ENCODE measurements at regions not wholly inside any gene's neighbourhood (a gene's known extent, or its start where the extent isn't known, plus 50 kb on each side); places are given as distances from the start of the nearest gene placed in this dataset.

DNA sequence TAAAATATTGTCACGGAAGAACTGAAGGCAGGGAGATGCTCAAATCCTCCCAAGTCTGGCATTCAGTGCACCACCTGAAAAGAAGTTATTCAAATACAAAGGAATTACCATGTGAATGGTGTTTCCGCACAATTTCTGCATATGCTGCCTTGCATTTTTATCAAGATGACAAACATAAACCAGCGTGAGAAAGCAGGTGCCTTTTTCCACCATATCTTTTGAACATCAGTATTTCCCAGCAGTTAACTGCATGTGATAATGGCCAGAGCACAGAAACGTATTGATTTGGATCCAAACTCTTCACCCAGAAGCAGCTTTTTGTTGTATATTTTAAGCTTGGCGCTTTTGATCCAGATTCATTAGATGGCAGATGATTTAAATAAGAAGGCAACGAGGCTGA, 808.0 kb downstream of the TLE1 start:
- no peak for TF ChIP-seq CTCF (IDR thresholded peaks at IDR 0.05; ENCODE audit: control extremely low read depth, extremely low read depth, low read depth, missing control alignments)
- POLR2A ChIA-PET, result no interaction called here
- CTCF ChIA-PET, result no interaction called here

GRCh38 chr9:80878556-80878955, 810.8 kb downstream of the TLE1 start:
- ChIA-PET CTCF (no interaction called here), POLR2A (no interaction called here)
- TF ChIP-seq CTCF (IDR thresholded peaks at IDR 0.05; ENCODE audit: control extremely low read depth, extremely low read depth, low read depth, missing control alignments), result no peak
- DNase-seq (ENCODE audit: extremely low spot score), result no peak

More for the DNA sequence above, 808.0 kb downstream of the TLE1 start:
- no peak for DNase-seq (ENCODE audit: extremely low spot score)

- TF ChIP-seq CTCF (IDR thresholded peaks at IDR 0.05; ENCODE audit: control extremely low read depth, extremely low read depth, low read depth, missing control alignments), result no peak
- ChIA-PET CTCF (interaction anchor here (2.6 kb wide), 1 partner anchor 8 kb away, joined by 9 read pairs; no protein-coding TSS in a partner anchor), POLR2A (no interaction called here)
- no peak for DNase-seq (ENCODE audit: extremely low spot score)
Measured at GRCh38 chr9:80875947-80876346, 813.4 kb downstream of the TLE1 start.

DNA sequence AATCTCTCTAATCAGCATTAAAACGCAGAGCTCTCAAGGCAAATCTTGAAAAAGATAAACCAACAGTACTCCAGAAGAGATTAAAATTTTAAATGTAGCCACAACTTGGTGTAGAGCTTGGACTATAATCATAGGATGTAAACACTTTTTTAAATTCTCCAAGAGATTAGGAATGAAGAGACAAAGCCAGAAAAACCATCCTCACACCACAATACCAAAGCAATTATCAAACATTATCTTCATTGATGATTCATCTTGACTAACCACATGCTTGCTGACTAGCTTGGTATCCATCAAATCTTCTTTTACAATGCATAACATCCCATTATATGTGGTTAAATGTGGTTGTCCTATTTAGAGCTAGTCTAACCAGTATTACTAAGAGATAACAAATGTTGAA, 815.1 kb downstream of the TLE1 start:
- DNase-seq (ENCODE audit: extremely low spot score), result no peak
- ChIA-PET POLR2A (no interaction called here), CTCF (interaction anchor here (2.6 kb wide), 1 partner anchor 10 kb away, joined by 9 read pairs; no protein-coding TSS in a partner anchor)

GRCh38 chr9:80873861-80874260, 815.5 kb downstream of the TLE1 start:
- DNase-seq (ENCODE audit: extremely low spot score), result no peak
- CTCF ChIA-PET, result interaction anchor here (1.3 to 2.6 kb wide), 2 partner anchors 10 to 19 kb away, joined by 3 to 9 read pairs; no protein-coding TSS in a partner anchor

More for the DNA sequence above, 815.1 kb downstream of the TLE1 start:
- no peak for TF ChIP-seq CTCF (IDR thresholded peaks at IDR 0.05; ENCODE audit: control extremely low read depth, extremely low read depth, low read depth, missing control alignments)

GRCh38 chr9:80871596-80871995, 817.8 kb downstream of the TLE1 start:
- CTCF ChIA-PET, result no interaction called here
- no peak for DNase-seq (ENCODE audit: extremely low spot score)
- no peak for TF ChIP-seq CTCF (IDR thresholded peaks at IDR 0.05; ENCODE audit: control extremely low read depth, extremely low read depth, low read depth, missing control alignments)
- POLR2A ChIA-PET, result no interaction called here

More at GRCh38 chr9:80873861-80874260, 815.5 kb downstream of the TLE1 start:
- no peak for TF ChIP-seq CTCF (IDR thresholded peaks at IDR 0.05; ENCODE audit: control extremely low read depth, extremely low read depth, low read depth, missing control alignments)
- POLR2A ChIA-PET, result no interaction called here

GRCh38 chr9:80867731-80868130, 821.6 kb downstream of the TLE1 start:
- TF ChIP-seq CTCF (IDR thresholded peaks at IDR 0.05; ENCODE audit: control extremely low read depth, extremely low read depth, low read depth, missing control alignments), result no peak
- no peak for DNase-seq (ENCODE audit: extremely low spot score)
- ChIA-PET POLR2A (no interaction called here), CTCF (no interaction called here)

All from GM10248 (cell line).